T47D (cell line): ENCODE measurements at regions not wholly inside any gene's neighbourhood (a gene's known extent, or its start where the extent isn't known, plus 50 kb on each side); places are given as distances from the start of the nearest gene placed in this dataset.

Source experiments
- DNase-seq, 2 experiments: peaks; one replicate each; pipeline versions ENCODE4 v3.0.0 to v3.0.0-alpha.2; 2011 to 2012; ENCODE audit warnings: low read depth in 1 of 2, low spot score in 1 of 2
- JUND ChIP-seq: IDR thresholded peaks from 2 replicates; pipeline ENCODE4 v1.6.1; 2012; ENCODE audit warnings: low read depth
- in situ Hi-C: cut with HindIII; loops from 2 replicates; pipeline ENCODE4 v1.10.0; 2016; ENCODE audit warnings: low sequenced_read_pairs, low pct_unique_long_range_greater_than_20kb

DNA sequence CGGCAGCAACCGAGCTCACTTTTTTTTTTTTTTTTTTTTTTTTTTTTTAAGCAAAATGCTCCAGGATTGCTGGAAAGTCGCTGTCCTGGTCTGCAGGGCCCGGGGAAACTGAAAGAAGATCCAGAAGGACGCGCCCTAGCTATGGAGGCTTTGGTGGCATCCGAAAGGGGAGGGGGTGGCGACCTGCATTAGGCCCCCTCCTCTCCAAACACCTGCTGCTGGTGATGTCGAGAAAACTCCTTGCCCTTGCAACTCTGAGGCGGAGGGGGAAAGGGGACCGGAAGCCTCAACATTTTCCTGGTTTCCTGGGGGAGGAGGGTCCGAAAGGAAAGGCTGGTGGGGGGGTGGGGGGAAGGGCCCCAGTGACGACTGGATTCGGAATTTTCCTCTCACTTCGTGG lies 421.1 kb downstream of the VRK1 start:
- in situ Hi-C loops: no loop called here
- no peak for TF ChIP-seq JUND
- no peak for DNase-seq

DNA sequence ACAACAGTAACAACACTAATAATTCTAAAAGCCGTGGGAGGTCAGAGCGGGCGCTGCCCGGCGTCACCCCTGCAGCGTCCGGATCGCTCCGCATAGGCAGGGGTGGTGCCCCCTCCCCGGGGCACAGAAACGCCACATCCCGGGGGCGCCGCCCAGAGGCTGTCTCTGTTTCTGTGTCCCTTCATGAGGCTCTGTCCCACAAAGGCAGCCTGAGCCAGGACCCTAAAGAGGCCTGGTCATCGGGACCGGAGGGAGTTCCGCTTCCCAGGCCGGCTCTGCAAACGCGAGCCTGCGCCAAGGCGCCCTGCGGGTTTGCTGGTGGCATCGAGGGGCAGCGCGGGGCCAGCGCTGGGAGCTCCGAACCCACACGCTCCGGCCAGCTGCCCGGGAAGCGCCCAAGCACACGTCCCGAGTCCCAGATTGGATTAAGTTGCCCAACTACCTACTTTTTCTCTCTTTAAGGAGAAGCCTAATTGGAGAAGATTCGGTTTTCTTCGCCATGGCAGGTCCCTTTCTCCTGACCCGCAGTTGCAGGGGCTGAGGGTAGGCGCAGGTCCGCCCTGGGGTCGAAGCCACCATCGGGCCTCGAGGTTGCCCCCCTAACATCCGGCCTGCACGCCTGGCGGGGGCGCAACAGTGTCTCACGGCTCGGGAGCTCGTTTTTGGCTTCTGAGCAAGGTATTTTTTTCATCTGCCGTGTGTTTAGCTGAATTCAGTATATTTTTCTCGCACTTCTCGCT lies 421.7 kb downstream of the VRK1 start:
- in situ Hi-C loops: no loop called here
- no peak for TF ChIP-seq JUND
- DNase-seq: no peak

DNA sequence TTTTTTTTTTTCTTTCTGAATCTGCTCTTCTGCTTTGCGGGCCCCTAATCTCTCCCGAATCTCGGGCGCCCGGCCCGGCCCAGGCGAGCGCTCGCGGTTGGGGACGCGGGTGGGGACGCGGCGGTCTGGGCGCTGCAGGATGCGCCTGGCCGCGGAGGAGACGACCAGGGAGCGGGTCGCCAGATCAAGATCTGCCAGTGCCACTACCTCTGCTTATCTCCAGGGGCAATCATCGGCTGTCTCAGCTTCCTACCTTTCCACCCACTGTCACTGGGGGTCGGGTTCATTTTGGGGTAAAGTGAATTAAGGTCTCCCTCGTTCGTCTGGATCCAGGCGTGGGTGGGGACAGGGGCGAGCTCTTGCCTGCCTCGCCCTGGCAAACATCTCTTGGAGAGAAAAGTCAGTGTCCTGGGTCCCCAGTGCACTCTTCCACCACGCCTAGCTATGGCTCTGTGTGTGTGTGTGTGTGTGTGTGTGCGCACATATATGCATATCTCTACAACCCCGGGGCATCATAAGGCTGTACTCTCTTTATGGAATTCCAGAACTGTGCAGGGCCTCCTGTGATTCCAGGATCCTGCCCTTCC lies 422.3 kb downstream of the VRK1 start:
- no peak for TF ChIP-seq JUND
- in situ Hi-C loops: no loop called here
- no peak for DNase-seq

DNA sequence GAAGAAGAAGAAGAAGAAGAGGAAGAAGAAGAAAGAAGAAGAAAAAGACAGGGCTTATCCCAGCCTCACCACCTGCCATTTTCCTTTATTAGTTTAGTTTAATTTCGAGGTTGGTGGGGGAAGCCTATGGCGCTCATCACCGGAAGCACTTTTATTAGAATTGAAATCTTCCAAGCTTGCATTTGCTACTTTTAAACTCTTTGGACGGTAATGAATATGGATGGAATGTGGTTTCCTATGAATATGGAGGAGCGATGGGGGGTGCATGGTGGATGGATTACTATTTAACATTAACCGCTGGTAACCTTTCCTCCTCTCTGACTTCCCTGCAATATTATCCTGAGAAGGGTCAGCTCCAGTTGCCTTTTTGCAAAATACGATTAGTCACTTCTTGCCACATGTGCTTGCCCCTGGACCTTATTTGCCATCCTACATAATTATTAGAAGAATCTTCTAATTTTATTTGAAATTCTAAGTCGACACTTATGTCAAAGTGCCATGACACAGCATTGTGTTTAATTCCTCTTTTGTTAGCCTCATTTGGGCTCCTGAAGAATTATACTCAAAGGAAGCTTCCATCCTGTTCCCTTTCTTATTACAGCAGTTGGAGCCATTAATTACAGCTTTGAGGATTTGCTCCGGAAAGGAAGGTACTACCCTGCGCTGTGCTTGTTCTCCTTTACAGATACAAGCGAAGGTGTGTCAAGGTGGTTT lies 424.5 kb downstream of the VRK1 start:
- in situ Hi-C loops: no loop called here
- TF ChIP-seq JUND: no peak

DNA sequence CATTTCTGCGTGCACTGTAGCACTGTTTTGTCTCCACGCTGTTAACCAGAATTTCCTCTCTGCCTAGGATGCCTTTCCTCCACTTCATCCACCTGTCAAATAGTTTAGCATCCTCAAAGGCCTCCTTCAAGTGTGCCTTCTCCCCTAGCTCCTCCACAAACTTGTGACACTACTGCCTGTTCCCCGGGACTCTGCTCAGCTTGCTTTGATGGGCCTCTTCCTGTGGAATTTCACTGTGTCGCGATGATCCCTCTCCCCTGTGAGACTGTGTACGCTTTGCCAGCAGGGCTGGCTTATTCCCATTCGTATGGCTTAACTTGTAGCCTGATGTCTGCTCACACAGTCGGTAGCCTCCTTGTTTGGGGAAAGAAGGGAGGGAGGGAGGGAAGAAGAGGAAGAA lies 426.8 kb downstream of the VRK1 start:
- no peak for TF ChIP-seq JUND
- in situ Hi-C loops: no loop called here
- DNase-seq: no peak

More for the DNA sequence above, 424.5 kb downstream of the VRK1 start:
- DNase-seq: no peak

DNA sequence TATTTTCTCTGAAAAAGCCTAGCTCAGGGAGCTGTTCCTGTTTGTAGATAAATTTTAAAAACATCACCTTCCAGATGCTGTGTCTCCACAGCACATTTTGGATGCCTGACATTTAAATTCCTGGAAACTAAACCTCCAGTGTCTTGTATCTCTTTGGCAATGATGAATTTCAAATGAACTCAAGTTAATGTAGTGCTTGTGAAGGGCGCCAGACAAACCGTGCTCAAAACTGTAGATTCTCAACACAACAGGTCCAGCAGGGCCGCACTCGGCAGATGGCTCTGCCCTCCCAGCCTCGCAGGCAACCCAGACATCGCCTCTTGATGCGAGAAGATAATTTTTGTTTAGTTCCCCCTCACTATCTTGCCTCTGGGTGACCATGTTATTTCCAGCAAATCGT lies 432.9 kb downstream of the VRK1 start:
- no peak for TF ChIP-seq JUND
- DNase-seq: no peak
- in situ Hi-C loops: no loop called here

DNA sequence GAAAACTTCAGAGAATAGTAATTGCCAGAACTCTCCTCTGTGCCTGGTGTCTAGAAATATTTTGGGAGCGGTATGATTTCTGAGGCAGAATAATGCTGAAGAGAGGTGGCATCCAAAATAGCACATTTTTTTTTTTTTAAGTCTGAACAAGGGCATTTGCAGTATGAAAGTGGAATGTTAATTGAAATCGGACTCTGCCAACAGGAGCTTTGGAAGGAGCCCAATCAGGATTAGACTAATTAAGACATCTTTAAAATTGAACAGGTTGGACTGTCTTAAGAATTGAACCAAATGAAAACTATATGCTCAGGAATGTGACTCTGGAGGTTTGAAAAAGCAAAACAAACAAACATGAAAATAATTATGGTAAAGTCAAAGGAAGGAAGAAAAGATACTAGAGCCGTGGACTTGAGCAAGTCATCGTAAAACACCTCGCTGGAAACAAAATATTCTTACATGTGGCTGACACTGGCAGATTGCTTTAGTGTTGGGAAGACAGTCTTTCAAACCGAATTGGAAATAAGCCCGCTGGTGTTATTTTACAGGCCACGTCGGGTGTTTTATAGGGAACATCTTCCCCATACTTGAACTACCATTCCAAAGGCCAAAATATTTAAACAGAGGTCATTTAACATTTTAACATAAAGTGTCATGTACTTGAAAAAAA lies 436.3 kb downstream of the VRK1 start:
- no peak for DNase-seq
- no peak for TF ChIP-seq JUND
- in situ Hi-C loops: no loop called here

DNA sequence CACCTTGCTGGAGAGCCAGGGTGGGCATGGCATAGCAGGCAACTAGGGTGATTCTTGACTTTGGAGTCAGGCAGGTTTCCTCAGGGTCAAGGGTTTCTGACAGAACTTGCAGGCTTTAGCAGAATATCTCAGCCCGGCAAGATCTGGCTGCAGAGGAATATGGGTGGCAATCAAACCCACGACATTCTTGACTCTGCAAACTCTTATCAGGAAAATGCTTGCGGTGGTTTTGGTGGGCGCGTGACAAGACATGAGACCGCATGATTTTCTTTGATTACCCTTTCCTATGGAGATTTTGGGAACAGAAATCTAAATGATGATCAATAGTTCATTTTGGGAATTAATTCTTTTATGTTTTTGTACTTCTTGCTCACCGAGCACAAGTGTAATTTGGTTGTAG lies 449.5 kb downstream of the VRK1 start:
- in situ Hi-C loops: no loop called here
- no peak for TF ChIP-seq JUND
- no peak for DNase-seq

DNA sequence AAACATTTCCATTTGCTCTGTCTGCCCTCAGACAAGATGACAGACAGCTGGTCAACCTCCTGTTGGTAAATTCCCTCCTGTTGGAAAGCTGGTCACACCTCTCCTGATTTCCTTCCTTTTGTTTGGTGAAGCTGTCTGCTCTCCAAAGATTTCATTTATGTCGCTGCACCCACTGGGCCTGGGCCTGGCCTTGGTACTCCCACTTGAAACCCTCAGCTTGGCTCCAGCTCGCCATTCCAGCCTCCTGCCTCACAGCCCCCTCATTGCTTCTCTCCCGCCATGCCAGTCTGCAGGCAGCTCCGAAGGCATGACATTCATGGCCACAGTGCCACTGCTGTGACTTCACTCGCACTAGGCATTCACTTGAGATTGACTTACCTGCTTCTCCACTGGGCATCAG lies 451.8 kb downstream of the VRK1 start:
- no peak for DNase-seq
- TF ChIP-seq JUND: no peak
- in situ Hi-C loops: no loop called here

DNA sequence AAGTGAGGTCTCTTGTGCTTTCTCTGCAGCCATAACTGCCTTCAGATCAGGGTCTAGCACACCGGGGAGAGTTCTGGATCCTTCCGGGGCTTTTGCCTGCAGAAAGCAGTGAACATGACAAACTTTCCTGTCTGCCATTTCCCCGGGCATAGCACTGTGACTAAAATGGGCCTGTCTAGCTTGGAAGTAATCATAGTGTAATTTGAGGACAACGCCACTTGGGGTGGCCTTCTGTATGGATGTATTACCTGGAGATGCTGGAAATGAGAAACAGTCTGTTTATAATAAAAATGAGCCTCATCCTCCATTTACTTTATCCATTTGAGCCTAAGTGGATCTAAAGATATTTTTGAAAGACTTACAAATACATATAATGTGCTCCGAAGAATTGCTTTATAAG lies 453.7 kb downstream of the VRK1 start:
- no peak for TF ChIP-seq JUND
- in situ Hi-C loops: no loop called here
- no peak for DNase-seq

DNA sequence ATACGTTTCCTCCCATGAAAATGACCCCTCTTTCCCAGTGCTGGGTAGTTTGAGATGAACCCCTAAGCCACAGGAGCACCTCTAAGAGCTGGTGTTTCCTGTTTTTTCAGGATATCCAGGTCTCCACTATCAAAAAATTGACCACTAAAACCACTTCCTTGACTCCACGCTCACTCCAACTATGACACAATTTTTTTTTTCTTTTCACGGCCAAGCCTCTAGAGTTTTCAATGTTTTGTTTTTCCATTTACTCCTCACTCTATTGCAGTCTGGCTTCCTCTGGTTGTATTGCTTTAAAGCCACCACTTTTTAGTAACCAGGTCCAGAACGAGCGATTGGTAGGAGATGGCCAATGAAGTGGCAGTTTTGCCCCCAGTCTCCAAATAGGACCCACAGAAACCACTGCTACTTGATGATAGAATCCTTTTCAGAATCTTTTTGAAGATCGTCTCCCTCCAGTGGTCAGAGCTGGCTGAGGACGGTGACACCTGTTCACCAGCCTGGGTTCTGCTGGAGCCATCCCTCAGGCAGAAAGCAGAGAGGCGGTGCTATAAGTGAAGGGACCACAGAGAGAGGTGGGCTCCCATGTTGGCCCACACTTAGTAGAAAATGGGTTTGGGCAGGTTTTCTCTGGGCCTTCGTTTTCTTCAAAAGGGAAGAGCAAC lies 454.4 kb downstream of the VRK1 start:
- in situ Hi-C loops: no loop called here
- no peak for DNase-seq
- no peak for TF ChIP-seq JUND

DNA sequence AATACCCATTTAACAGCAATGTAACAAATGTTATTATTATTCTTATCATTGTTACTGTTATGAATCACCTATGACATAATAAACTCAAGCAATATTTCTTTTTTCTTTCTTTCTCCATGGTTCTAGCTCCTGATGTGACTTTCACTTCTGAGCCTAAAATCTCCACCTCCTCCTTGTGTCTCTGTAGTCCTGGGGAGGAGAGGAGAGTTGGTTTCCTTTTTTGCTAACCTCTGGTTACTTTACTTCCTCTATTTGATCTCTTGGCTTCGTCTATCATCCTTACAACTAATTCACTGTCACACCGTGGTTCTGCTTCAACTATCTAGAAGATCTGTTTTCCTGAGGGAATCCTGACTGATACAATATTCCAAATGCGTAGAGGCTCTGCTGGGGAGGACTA lies 456.6 kb downstream of the VRK1 start:
- TF ChIP-seq JUND: no peak
- no peak for DNase-seq
- in situ Hi-C loops: no loop called here
